Colonic mucosa (tissue), 4 donors: ENCODE measurements at regions not wholly inside any gene's neighbourhood (a gene's known extent, or its start where the extent isn't known, plus 50 kb on each side); places are given as distances from the start of the nearest gene placed in this dataset.

Experiments
- DNase-seq: peaks from one replicate; pipeline ENCODE4 v3.0.0-alpha.2; 2020
- H3K27ac ChIP-seq: fragments of 200-600 bp; one replicate; pipeline ENCODE4 v1.8.0; 2021
- H3K27me3 ChIP-seq: fragments of 200-600 bp; one replicate; pipeline ENCODE4 v1.8.0; 2021
- H3K36me3 ChIP-seq: fragments of 200-600 bp; one replicate; pipeline ENCODE4 v1.8.0; 2021
- H3K4me1 ChIP-seq: fragments of 200-600 bp; one replicate; pipeline ENCODE4 v1.8.0; 2021; ENCODE audit warnings: mild to moderate bottlenecking
- H3K4me3 ChIP-seq: fragments of 200-600 bp; one replicate; pipeline ENCODE4 v1.8.0; 2021
- H3K9ac ChIP-seq, 2 donors: one replicate each; pipeline ENCODE4 v1.7.0; 2013; ENCODE audit warnings: control low read depth in 2 of 2, low read depth in 2 of 2, low read length in 2 of 2
- H3K9me3 ChIP-seq: fragments of 200-600 bp; one replicate; pipeline ENCODE4 v1.8.0; 2021
- intact Hi-C: fragments of 100-400 bp; cut with DNase I; formaldehyde crosslinking; loops from one replicate; pipeline ENCODE4 v1.14.1; 2022
- TF ChIP-seq, protein P1 (sequence below): fragments of 200-600 bp; IDR thresholded peaks from one replicate; pipeline ENCODE4 v1.8.0; 2022; ENCODE audit warnings: antibody characterized with exemption, mild to moderate bottlenecking
- donor health status: healthy.
- donor health status: DM: no; HTN: no; CAD: no.
- donor health status: DM: no; HTN: no; CAD: no.

DNA sequence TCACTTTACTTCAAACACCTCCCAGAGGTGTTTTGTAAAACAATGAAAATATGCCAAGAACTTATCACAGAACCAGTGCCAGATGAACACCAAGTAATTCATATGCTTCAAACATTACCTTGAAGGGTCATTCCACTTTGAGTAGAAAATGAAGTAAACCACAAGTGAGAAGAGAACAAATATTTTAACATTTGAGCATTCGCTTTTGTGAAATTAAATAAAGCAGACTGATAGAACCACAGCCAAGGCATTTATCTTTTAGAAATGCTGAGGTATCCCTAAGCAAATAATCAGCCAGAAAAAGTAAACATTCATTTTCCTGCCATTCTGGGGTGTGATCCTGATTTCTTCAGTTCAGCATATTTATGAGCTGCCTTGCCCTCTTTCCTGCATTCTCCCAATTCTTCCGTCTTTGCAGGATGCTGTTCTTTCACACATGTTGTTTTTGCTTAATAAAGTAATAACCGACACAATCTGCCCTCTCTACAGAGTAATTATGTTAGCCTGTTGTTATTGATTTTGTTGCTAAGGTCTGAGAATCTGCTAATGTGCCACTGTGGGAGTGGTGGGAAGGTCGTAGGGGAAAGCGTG is 235.6 kb upstream of the TGFBR2 start:
- Histone ChIP-seq H3K4me1 (no peaks in the 10 kb centered on the region), H3K4me3 (no peak overlapping the region), H3K27me3 (no peaks in the 10 kb centered on the region), H3K9ac (no peak overlapping the region), H3K36me3 (no peaks in the 10 kb centered on the region), H3K27ac (no peak overlapping the region), H3K9me3 (no peaks in the 10 kb centered on the region)
- DNase-seq: no peak
- intact Hi-C loops: no loop called here
- TF ChIP-seq, protein P1, sequence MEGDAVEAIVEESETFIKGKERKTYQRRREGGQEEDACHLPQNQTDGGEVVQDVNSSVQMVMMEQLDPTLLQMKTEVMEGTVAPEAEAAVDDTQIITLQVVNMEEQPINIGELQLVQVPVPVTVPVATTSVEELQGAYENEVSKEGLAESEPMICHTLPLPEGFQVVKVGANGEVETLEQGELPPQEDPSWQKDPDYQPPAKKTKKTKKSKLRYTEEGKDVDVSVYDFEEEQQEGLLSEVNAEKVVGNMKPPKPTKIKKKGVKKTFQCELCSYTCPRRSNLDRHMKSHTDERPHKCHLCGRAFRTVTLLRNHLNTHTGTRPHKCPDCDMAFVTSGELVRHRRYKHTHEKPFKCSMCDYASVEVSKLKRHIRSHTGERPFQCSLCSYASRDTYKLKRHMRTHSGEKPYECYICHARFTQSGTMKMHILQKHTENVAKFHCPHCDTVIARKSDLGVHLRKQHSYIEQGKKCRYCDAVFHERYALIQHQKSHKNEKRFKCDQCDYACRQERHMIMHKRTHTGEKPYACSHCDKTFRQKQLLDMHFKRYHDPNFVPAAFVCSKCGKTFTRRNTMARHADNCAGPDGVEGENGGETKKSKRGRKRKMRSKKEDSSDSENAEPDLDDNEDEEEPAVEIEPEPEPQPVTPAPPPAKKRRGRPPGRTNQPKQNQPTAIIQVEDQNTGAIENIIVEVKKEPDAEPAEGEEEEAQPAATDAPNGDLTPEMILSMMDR: no peak

DNA sequence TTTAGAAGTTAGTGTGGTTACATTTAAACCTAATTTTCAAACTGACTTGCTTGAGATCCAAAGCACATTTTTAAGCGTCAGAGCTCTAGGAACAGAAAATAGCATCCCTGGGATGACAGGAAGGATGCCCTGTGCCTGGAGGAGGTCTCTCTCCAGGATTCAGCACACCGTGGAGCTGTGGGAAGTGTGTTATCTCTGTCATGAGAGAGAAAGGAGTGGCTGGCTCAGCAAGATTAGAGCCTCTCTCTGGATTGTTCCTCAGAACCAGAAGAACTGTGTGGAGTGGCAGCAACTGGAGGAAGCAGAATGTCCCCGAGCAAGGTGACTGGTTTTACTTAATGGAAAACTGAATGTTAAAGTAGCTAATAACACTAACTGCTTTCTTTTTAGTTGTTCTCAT is 233.6 kb upstream of the TGFBR2 start:
- H3K36me3 ChIP-seq: no peaks in the 10 kb centered on the region
- TF ChIP-seq, protein P1: no peak
- H3K4me3 ChIP-seq: no peak overlapping the region
- no peak overlapping the region for H3K27ac ChIP-seq
- no peaks in the 10 kb centered on the region for H3K4me1 ChIP-seq
- H3K27me3 ChIP-seq: no peaks in the 10 kb centered on the region
- H3K9ac ChIP-seq: no peak overlapping the region
- DNase-seq: no peak
- H3K9me3 ChIP-seq: no peaks in the 10 kb centered on the region
- intact Hi-C loops: no loop called here

DNA sequence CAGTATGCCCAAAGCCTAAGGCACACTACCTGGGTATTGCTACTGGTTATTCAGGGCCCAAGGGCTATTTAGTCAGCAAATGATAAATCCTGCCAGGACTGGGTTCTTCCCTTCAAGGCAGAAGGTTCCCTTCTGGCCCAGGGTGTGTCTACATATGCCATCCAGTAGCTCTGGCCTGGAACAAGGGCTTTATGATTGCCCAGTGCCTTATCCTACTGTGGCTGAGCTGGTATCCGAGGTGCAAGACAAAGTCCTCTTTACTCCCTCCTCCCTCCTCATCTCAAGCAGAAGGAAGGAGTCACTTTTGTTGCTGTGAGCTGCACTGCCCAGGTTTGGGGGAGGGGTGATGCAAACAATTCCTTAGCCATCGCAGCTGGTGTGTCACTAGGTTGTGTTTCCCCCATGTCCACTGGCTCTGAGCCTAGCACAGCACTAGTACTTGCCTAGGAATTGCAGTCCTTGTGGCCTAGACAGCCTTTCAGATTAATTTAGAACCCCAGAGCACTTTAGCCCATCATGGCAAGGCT is 221.8 kb upstream of the TGFBR2 start:
- H3K27me3 ChIP-seq: no peaks in the 10 kb centered on the region
- TF ChIP-seq, protein P1: no peak
- H3K9ac ChIP-seq: no peak overlapping the region
- H3K36me3 ChIP-seq: no peaks in the 10 kb centered on the region
- no peaks in the 10 kb centered on the region for H3K4me1 ChIP-seq
- no peak overlapping the region for H3K4me3 ChIP-seq
- no peak overlapping the region for H3K27ac ChIP-seq
- intact Hi-C loops: no loop called here
- no peak for DNase-seq
- H3K9me3 ChIP-seq: no peaks in the 10 kb centered on the region

DNA sequence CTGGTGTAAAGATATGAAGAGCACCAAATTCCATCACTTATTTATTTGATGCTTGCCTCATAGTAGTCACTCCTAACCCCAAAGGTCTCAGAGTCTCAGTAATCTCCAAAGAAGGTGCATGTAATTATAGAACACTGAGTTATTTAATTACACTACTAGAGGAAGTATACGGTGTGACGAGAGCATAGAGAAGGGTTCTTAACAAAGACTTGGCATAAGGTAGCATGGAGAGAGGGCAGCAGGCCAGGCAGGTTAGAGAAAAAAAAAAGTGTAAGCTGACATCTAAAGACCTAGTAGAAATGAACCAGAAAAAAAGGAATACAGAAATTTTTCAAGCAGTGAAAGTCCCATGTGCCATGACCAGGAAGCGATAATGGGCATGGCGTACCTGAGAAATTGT is 213.3 kb upstream of the TGFBR2 start:
- no peaks in the 10 kb centered on the region for H3K9me3 ChIP-seq
- no peaks in the 10 kb centered on the region for H3K27me3 ChIP-seq
- no peak for DNase-seq
- H3K27ac ChIP-seq: no peak overlapping the region
- H3K9ac ChIP-seq: no peak overlapping the region
- H3K36me3 ChIP-seq: no peaks in the 10 kb centered on the region
- H3K4me1 ChIP-seq: no peaks in the 10 kb centered on the region
- TF ChIP-seq, protein P1: no peak
- intact Hi-C loops: no loop called here
- no peak overlapping the region for H3K4me3 ChIP-seq

DNA sequence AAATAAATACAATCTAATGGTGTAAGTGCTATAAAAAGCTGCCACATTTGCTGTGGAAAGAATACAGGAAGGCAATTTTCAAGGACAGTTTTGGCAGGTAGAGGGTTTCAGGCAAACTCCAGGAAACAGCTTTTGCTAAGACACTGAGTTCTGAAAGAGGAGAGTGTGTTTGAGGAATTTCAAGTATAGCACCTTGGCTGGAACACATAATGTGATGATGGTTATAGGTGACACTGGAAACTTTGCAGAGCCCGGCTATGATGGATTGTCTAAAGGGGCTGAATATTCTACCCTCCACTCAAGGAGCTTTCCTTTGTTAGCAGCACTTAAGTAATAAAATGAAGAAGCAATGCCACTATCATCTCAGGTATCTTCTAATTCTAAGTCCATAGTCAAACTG is 209.4 kb upstream of the TGFBR2 start:
- no peak overlapping the region for H3K9ac ChIP-seq
- intact Hi-C loops: no loop called here
- no peak overlapping the region for H3K27ac ChIP-seq
- H3K36me3 ChIP-seq: no peaks in the 10 kb centered on the region
- DNase-seq: no peak
- TF ChIP-seq, protein P1: no peak
- H3K4me3 ChIP-seq: no peak overlapping the region
- no peaks in the 10 kb centered on the region for H3K27me3 ChIP-seq
- H3K9me3 ChIP-seq: no peaks in the 10 kb centered on the region
- no peaks in the 10 kb centered on the region for H3K4me1 ChIP-seq
